HG02763 (cell line): ENCODE measurements at regions not wholly inside any gene's neighbourhood (a gene's known extent, or its start where the extent isn't known, plus 50 kb on each side); places are given as distances from the start of the nearest gene placed in this dataset.
"Not testable (repeated sequence)": the region's sequence is repeated elsewhere in the genome, so short reads cannot be mapped to it uniquely, and the experiment has no call there.

Experiments
- ATAC-seq: cut with Tn5 transposase; IDR thresholded peaks from one replicate; pipeline ENCODE4 v1.9.1; 2021; ENCODE audit warnings: mild to moderate bottlenecking, moderate library complexity; ENCODE audit not compliant: unreplicated experiment

DNA sequence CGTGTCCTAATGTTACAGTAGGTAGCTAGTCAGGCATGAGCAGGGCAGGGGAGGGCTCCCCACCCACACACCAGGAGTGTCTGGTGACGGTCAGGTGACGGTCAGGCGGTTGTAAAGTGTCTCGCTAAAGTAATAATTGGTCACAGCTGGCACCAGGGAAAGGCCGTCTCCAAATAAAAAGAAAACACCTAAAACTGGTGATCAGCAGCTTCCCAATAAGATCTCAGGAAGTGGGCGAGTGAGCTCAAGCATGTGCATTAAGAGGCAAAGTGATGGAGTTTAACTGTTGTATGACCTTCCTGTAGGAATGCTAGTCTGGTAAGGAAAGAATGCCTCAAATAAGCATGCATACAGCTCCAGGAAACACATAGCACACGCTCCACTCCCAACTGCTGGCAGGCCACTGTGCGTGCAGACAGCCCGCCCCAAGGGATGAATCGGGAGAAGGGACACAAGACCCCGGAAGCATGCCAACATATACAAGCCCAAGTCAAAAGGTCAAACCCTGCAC lies 177.1 kb downstream of the RNF144A start:
- ATAC-seq, result no peak

DNA sequence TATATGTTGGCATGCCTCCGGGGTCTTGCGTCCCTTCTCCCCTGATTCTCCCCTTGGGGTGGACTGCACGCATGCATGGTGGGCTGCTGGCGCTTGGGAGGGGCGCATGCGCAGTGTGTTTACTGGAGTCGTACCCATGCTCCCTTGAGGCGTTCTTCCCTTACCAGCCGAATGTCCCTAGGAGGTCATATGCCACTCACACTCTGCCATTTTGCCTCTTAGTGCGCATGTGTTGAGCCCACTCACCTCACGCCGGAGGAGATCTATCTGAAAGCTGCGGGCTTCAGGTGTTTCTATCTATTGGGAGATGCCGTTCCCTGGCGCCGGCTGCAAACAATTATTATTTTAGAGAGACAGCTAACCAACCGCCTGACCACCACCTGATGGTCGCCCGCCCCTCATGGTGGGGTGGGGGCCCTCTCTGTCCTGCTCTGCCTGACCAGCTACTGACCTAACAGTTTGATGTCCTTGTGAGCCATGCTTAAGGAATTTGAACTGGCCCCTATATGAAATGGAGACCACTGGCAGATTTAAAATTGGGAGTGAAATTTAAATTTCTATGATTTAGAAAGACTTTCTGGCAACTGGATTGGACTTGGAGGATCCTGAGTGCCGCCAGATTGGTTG lies 179.6 kb downstream of the RNF144A start:
- ATAC-seq, result no peak

DNA sequence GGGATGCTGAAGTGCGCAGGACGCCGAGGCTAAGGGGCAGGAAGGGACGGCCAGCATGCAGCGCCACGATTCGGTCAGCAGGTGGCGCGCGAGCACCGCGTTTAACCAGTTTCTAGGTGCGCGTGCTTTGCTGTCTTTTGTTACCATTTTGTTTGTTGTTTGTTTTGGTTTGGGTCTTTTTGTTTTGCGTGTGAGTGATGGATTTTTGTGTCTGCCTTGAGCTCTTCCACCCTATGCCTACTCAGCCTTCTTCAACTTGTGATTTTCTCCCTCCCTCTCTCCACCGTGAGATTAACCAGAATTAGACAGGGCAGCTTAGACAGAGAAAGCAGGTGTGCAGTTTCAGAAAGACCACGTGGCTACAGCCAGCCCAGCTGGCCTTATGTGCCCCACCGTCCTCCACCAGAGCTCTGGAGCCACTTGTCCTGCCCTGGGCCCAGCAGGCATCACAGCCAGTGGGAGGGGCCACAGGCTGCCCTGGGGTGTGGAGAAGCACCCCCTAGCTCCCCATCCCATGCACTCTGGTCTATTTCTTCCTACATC lies 180.2 kb downstream of the RNF144A start:
- ATAC-seq, result peak; percentile 90

DNA sequence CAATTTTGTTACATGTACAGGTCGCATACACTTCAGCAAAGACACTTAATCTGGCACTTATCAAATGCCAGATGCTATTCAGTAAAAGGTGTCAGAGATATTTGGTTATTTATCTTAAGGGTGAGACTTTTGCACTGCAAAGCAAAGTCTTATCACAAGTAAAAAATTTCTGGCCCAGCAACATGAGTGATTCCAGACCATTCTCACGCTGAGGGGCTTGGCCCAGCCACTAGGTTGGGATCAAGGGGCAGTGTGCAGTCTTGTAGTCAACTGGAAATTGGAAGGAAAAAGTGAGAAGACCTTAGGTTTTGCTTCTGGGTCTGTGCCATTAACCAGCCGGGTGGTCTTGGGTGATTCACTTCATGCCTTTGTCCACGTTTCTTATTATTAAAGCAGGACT lies 181.6 kb downstream of the RNF144A start:
- no peak for ATAC-seq

DNA sequence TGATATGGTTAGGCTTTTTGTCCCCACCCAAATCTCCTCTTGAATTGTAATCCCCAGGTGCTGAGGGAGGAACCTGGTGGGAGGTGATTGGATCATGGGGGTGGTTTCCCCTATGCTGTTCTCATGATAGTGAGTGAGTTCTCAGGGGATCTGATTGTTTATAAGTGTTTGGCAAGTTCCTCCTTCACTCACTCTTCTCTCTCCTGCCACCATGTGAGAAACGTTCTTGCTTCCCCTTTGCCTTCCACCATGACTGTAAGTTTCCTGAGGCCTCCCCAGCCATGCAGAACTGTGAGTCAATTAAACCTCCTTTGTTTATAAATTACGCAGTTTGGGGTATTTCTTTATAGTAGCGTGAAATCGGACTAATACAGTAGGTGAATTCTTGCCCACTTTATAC lies 182.5 kb downstream of the RNF144A start:
- ATAC-seq, result not testable (repeated sequence)

DNA sequence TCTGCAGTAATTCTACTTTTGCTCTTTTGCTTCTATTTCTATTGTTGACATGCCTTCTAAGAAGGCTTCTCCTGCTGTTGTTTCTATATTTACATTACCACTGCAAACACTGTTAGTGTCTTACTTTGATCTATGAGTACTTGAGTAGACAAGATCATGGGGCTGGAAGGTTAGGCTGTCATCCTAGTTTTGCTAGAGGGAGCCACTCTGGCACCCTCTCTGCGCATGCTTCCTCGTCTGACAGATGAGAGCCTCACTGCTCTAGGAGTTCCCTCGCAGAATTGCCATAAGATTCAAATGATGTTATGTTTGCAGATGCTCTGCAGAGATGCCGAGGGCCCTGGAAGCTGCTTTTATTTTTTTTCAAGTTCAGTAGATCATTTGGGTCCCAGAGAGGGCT lies 185.6 kb downstream of the RNF144A start:
- no peak for ATAC-seq

DNA sequence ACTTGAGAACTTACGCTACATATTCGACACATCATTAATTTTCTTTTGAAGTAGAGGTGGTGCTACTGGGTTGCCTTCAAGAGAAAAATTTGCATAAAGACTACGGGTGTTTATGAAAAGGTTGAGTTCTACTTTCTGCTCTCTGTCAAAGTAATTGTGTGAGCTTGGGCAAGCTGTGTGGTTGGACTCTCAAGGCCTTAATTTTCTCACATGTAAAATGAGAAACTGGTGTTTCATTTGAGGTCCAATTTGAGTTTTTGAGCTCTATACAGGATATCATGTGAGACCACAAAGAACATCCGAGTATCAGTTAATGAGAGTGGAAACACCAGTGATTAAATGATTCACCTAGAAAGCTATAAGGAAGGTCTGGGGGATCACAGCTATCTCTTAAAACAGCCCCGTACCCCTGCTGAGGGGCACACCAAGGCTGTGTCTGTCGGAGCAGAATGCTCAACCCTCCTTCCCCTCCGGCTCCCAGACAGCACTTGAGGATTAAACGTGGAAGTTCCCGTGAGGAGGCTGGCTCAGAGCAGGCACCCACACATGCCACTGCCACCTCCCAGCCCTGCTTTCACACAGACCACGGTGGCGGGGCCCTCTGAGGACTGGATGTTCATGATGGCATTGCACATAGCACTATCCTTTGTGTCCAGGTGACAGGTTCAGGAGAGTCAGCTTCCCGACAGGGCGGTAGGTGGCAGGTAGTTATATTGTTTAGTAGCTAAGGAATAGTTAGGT lies 191.8 kb downstream of the RNF144A start:
- ATAC-seq, result no peak

DNA sequence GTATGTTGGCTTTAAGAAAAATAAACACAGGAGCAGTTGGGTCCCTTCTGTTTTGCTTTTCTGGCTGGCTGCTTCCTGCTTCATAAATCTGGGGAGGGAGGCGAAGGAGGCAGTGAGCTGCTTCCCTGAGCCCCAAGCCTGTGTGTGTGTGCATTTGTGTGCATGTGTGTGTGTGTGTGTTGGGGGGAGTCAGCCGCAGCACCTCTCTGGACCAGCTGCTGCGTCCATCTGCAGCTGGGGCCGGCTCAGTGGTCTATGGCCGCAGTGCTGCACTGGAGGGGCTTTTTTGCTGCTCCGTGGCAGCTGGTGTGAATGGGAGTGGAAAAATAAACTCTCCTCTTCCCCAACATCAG lies 192.3 kb downstream of the RNF144A start:
- ATAC-seq, result no peak

DNA sequence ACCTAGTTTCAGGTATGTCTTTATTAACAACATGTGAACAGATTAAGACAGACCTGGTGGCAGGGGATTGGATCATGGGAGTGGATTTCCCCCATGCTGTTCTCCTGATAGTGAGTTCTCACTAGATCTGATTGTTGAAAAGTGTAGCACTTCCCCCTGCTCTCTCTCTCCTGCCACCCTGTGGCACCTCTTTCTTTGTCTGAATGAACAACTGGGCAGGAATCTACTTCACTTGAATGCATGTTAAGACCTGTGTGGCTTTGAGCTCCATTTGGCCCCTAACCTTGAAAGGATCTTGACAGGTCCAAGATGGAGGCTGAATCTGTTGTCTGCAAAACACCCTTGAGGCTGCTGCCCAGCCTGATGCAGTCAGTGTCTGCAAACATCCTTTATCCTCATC lies 194.4 kb downstream of the RNF144A start:
- ATAC-seq, result no peak

DNA sequence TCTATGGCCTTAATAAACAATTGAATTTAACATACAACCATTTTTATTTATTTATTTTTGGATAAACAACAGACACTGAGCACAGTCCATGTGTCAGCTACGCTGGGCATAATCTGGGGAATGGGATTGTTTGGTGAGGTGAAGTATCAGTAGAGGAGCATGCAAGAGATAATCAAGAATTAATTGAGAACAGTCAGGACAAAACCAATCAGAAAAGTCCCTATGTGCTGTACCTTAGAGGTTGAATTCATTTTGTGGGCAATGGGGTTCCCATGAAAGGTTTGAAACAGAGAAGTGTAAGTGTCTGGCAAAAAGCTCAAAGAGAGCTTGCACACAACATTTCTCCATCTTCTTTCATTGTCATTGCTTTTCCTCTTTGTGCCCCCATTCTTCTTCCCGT lies 198.2 kb downstream of the RNF144A start:
- no peak for ATAC-seq

DNA sequence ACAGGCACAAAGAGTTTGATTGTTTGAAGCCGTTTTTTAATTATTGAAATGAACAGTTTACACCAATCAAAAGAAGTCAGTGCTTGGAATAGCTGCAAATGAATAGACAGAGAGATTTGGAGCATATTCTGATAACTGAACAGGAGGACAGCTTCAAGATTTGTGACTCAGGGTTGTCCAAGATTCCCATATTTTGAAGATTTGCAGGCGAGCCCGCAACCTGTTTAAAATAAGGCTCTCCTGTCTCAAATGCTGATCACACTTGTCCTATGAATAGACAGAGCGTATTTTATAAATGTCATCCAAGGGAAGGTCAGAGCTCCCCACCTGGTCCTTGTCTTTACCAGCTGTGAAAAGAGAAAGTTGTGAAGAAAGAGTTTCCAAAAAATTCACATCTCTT lies 198.7 kb downstream of the RNF144A start:
- ATAC-seq, result no peak

DNA sequence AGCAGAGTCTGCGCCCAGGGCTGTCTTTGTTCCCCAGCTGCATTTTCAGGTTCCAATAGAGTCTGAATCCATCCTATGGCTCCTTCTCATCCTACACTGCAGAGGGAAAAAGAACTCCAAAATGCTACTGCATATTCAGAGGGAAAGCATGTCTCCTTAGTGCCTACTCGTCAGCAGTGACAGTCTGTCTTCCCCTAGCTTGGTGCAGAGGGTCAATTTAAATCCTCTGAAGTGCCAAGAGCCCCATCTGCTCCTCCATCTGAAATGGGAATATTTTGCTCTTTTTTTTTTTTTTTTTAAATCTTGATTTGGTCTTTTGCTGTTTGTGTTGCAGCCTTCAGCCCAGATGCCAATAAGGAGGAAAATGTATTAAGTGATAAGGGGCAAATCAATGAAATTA lies 199.3 kb downstream of the RNF144A start:
- ATAC-seq, result no peak

DNA sequence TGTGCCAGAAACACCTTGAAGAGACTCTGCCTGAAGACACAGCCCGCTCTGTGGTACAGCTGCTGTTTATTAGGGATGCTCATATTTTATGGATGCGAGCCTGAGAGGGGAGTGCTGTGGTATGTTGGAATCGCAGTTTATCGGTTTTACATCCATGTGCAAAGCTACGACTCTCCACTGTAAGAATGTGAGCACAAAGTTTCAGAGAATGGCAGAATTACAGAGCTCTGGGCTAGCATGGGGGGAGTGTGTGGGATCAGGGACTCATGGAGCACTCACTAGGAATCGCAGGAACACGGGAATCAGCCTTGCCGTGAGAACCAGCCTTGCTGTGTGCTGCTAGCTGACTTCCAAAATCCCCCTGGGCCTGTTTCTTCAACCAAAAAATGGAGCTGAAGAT lies 199.9 kb downstream of the RNF144A start:
- ATAC-seq, result no peak

DNA sequence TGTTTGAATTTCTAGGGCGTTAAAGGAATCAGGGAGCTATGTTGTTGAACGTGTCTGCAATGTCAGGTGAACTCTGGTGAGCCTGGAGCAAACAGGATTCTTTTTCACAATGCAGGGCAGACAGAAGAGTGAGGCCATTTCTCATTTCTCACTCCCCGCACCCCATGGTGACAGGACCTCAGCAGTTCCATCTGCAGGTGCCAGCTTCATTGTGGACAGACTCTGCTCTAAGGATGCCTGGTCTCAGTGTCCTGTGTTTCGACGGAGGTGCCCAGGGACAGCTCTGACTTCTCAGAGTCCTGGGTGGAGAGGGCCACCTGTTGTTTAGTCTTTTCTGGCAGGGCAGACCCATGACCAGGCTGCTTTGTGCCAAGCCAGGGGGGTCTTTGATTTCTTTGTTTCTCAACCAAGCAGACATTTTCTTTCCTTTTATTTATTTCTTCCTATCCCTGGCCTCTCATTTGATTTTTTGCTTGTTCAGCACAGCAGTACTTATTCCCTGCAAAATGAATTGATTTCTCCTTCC lies 201.5 kb downstream of the RNF144A start:
- no peak for ATAC-seq

DNA sequence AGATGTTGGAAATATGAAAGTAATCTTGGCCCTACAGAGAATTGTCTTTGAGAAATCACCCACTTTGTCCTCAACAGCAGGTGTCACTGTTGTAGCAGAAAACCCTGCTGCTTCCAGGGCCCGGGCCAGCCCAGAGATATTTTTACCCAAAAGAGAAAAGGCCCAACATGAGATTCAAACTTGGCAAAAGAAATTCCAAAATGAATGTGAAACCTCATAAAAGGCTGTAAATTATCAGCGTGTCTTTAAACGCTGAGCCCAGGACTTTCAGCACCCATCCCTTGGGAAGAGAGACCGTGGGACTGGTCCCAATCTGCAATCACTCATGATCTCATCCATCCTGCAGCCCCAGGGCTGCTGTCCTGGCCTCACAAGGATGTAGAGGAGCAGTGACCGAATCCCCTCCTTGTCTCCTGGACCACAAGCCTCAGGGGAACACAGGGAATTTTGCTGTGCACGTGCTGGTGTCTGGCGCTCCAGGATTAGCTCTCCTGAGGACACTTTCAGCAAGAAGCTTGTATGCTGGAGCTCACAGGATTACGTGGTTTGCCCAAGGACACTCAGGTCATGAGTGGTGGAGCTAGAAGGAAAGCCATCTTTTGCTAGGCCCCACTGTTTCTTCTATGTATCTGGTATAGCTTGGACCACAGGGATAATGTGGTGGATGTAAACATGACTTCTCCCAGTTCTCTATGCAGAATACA lies 202.1 kb downstream of the RNF144A start:
- no peak for ATAC-seq

DNA sequence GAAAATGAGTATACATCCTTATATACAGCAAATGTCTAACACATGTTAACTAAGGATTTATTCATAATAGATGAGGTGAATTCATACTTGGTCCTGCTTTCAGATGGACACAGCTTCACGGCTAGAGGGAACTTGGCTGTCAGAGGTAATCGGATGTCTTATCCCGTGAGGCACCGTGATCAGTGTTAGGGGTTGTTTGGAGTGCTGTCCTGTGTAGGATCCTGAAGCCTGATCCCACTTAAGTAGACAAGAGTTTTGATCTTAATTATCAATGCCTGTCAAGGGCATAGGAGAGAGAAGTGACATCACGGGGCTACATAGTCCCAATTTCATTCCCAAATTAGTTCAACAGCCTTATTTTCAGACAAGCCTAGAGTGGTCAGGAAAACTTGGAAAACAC lies 204.6 kb downstream of the RNF144A start:
- ATAC-seq, result no peak

DNA sequence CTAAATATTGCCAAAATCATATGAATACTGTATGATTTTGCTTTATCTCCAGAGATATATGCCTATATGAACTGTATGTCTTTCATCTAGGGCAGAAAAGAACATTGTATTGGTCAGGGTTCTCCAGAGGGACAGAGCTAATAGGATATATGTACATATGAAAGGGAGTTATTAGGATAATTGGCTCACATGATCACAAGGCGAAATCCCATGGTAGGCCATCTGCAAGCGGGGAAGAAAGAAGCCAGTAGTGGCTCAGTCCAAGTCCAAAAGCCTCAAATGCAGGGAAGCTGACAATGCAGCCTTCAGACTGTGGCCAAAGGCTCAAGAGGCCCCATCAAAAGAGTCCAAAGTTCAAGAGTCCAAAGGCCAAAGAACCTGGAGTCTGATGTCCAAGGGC lies 209.9 kb downstream of the RNF144A start:
- ATAC-seq, result no peak

DNA sequence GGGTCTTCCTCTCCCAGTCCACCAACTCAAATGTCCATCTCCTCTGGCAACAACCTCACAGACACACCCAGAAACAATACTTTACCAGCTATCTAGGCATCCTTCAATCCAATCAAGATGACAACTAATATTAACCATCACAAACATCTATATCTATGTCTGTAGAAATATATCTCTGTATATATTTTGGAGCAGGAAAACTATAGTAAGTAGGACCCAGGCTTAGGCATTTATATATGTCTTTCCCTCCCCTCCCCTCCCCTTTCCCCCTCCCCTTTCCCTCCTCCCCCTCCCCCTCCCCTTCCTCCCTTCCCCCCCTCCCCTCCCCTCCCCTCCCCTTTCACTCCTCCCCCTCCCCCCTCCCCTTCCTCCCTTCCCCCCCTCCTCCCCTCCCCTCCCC lies 210.5 kb downstream of the RNF144A start:
- ATAC-seq, result no peak

DNA sequence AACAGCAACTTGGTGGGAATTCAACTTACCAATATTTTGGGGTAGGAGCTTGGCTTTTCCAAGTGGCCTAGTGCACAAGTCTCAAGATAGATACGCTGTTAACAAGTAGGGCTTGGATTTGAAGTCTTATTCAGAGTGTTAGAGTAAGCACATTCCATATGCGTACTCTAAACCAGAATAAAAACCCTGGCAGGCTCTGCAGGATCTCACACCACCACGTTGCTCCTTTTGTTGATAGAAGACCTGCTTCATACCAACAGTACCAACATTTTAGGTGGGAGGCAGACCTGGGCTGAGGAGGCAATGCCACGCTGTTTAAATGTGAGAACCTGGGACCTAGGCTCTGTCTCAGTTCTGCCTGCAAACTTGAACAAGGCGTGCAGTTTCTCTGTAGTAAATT lies 214.0 kb downstream of the RNF144A start:
- no peak for ATAC-seq

DNA sequence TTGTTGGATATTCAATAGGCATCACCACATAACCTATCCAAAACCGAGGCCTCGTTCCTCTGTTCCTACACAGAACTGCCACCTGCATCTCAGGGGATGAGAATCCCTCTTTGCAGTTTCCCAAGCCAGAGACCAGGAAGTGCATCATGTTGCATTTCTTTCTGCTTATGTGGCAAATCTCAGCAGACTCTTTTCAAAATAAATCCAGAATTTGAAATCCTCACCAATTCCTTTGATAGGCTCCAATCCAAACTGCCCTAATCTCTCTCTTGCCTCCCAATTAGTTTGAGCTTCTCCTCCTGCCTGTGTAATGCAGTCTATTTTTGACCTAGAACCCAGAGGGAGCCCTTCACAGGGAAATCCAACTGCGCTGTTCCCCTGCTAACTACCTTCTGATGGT lies 215.5 kb downstream of the RNF144A start:
- ATAC-seq, result no peak

DNA sequence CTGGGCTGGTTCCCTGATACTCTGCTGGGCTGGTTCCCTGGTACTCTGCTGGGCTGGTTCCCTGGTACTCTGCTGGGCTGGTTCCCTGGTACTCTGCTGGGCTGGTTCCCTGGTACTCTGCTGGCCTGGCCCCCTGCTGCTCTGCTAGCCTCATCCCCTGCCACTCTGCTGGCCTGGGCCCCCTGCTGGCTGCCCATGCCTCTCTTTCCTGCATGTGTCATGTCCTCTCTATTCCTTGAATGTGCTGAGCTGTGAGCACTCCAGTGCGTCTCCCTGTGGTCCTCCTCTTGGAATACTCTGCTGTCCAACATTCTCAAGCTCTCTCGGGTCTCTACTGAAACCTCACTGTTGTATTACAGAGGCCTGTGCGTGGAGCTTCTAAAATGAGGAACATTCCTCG lies 216.3 kb downstream of the RNF144A start:
- no peak for ATAC-seq

DNA sequence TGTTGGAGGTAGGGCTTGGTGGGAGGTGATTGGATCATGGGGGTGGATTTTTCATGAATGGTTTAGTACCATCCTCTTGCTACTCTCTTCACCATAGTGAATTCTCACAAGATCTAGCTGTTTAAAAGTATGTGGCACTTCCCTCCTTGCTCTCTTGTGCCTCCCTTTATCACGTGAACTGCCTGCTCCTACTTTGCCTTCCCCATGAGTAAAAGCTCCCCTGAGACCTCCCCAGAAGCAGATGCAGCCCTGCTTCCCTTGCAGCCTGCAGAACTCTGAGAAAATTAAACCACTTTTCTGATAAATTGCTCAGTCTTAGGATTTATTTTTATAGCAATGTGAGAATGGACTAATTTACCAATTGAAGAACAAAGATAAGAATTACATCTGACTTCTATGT lies 223.1 kb downstream of the RNF144A start:
- ATAC-seq, result no peak
